B cell (primary cell): ENCODE measurements at regions not wholly inside any gene's neighbourhood (a gene's known extent, or its start where the extent isn't known, plus 50 kb on each side); places are given as distances from the start of the nearest gene placed in this dataset.

ENCODE experiments used
- ATAC-seq: fragments of 200-7000 bp; cut with Tn5 transposase; one replicate; pipeline ENCODE4 v1.10.0; 2021; ENCODE audit warnings: low read depth, mild to moderate bottlenecking, moderate number of reproducible peaks, moderate library complexity
- CTCF ChIA-PET: fragments of 350-600 bp; sonication (Branson Sonifier 250); formaldehyde crosslinking; loops from one replicate; lab custom pipeline; 2021; ENCODE audit warnings: antibody characterized with exemption, inconsistent platforms; lab: Charles Lee
- POLR2A ChIA-PET: fragments of 350-600 bp; sonication (Branson Sonifier 250); formaldehyde crosslinking; loops from one replicate; lab custom pipeline; 2021; ENCODE audit warnings: antibody characterized with exemption; lab: Charles Lee
- DNase-seq: peaks from one replicate; pipeline ENCODE4 v3.0.0; 2013
- H2AFZ ChIP-seq: 2 replicates; pipeline ENCODE4 v1.6.1; 2012; ENCODE audit warnings: mild to moderate bottlenecking, low read depth, low read length; ENCODE audit not compliant: insufficient read depth, poor library complexity, severe bottlenecking
- H3K27ac ChIP-seq, 2 donors: 1 replicate in 1 of 2; 2 replicates in 1 of 2; pipeline ENCODE4 v1.5.1; 2012 to 2013; ENCODE audit warnings: low read length in 2 of 2, mild to moderate bottlenecking in 2 of 2, moderate library complexity in 1 of 2
- H3K27me3 ChIP-seq, 4 experiments: fragments of 200-600 bp in 1 of 4; sonication (generic) in 1 of 4; replicated peaks in 1 of 4; 1 replicate in 2 of 4; 2 replicates in 2 of 4; pipeline versions ENCODE4 v1.6.1 to v1.7.0; 2013 to 2016; ENCODE audit warnings: low read length in 3 of 4, mild to moderate bottlenecking in 2 of 4, mixed read lengths in 1 of 4, moderate library complexity in 1 of 4; ENCODE audit not compliant: insufficient read depth in 4 of 4, control insufficient read depth in 3 of 4; ENCODE audit errors: control extremely low read depth in 1 of 4
- H3K36me3 ChIP-seq, 2 experiments: replicated peaks in 1 of 2; 1 replicate in 1 of 2; 2 replicates in 1 of 2; pipeline versions ENCODE4 v1.6.1 to v1.7.1; 2013; ENCODE audit warnings: low read length in 1 of 2; ENCODE audit not compliant: insufficient read depth in 2 of 2, control insufficient read depth in 1 of 2; ENCODE audit errors: control extremely low read depth in 1 of 2, extremely low read depth in 1 of 2
- H3K4me1 ChIP-seq, 2 donors: fragments of 200-600 bp in 1 of 2; sonication (generic) in 1 of 2; 1 replicate in 1 of 2; 2 replicates in 1 of 2; pipeline versions ENCODE4 v1.5.1 to v1.6.1; 2013 to 2017; ENCODE audit warnings: low read length in 2 of 2; ENCODE audit not compliant: control insufficient read depth in 2 of 2, insufficient read depth in 2 of 2
- H3K4me2 ChIP-seq: replicated peaks from 2 replicates; pipeline ENCODE3; 2012; ENCODE audit warnings: mild to moderate bottlenecking, low read depth, low read length; ENCODE audit not compliant: poor library complexity, severe bottlenecking
- H3K4me3 ChIP-seq, 5 experiments: fragments of 200-600 bp in 1 of 5; sonication (generic) in 1 of 5; 1 replicate in 3 of 5; 2 replicates in 2 of 5; pipeline versions ENCODE4 v1.5.1 to v1.7.0; 2011 to 2016; ENCODE audit warnings: low read length in 4 of 5, mild to moderate bottlenecking in 4 of 5, low read depth in 2 of 5, control low read depth in 1 of 5, moderate library complexity in 1 of 5; ENCODE audit not compliant: insufficient read depth in 1 of 5; ENCODE audit errors: control extremely low read depth in 1 of 5, extremely low read depth in 1 of 5
- H3K79me2 ChIP-seq: fragments of 200-600 bp; sonication (generic); one replicate; pipeline ENCODE4 v1.6.0; 2016; ENCODE audit warnings: low read length; ENCODE audit not compliant: control insufficient read depth, insufficient read depth
- H3K9ac ChIP-seq: fragments of 200-600 bp; sonication (generic); 2 replicates; pipeline ENCODE4 v1.6.1; 2017; ENCODE audit warnings: mild to moderate bottlenecking, low read length, moderate library complexity
- H3K9me3 ChIP-seq, 3 donors: one replicate each; pipeline versions ENCODE4 v1.6.1 to v1.7.1; 2013; ENCODE audit warnings: low read length in 2 of 3; ENCODE audit not compliant: control insufficient read depth in 2 of 3, insufficient read depth in 1 of 3; ENCODE audit errors: control extremely low read depth in 1 of 3
- H4K20me1 ChIP-seq: 2 replicates; pipeline ENCODE4 v1.6.0; 2012; ENCODE audit warnings: mild to moderate bottlenecking, low read length; ENCODE audit not compliant: insufficient read depth, control insufficient read depth, poor library complexity, severe bottlenecking
- H3K27ac Mint-ChIP-seq: one replicate; pipeline ENCODE4 v1.8.0; 2021; ENCODE audit warnings: mixed read lengths
- H3K27me3 Mint-ChIP-seq: one replicate; pipeline ENCODE4 v1.8.0; 2021; ENCODE audit warnings: mixed read lengths
- H3K4me1 Mint-ChIP-seq: one replicate; pipeline ENCODE4 v1.8.0; 2021; ENCODE audit warnings: mixed read lengths
- H3K4me3 Mint-ChIP-seq: one replicate; pipeline ENCODE4 v1.8.0; 2021; ENCODE audit warnings: mixed read lengths
- H3K9me3 Mint-ChIP-seq: one replicate; pipeline ENCODE4 v1.8.0; 2022; ENCODE audit warnings: mixed read lengths; ENCODE audit not compliant: insufficient read depth
- CTCF ChIP-seq: fragments of 200-600 bp; IDR thresholded peaks from one replicate; pipeline ENCODE4 v1.8.0; 2022; ENCODE audit warnings: antibody characterized with exemption, mild to moderate bottlenecking
- EZH2 ChIP-seq: IDR thresholded peaks from 2 replicates; pipeline ENCODE4 v1.6.1; 2012; ENCODE audit warnings: borderline replicate concordance, low read depth, mild to moderate bottlenecking, moderate library complexity, low read length; ENCODE audit not compliant: insufficient read depth, poor library complexity, severe bottlenecking
- WGBS: methylation state at CpG from one replicate; pipeline ENCODE4 v1.1.5; 2013; ENCODE audit warnings: missing lambda C conversion rate; ENCODE audit not compliant: insufficient coverage; 5-methylcytosine and 5-hydroxymethylcytosine counted together
- intact Hi-C: fragments of 100-400 bp; cut with micrococcal nuclease; formaldehyde crosslinking; loops from one replicate; pipeline ENCODE4 v1.10.0; 2022

GRCh38 chr6:156507656-156508055 is 269.5 kb upstream of the ARID1B start:
- Histone ChIP-seq H3K79me2 (no peaks in the 10 kb centered on the region), H3K4me1 (peaks cover 5% of the 10 kb centered on the region in 2 donors), H3K9me3 (no peaks in the 10 kb centered on the region), H2AFZ (no peak overlapping the region), H3K36me3 (no peaks in the 10 kb centered on the region), H3K9ac (no peak overlapping the region), H4K20me1 (no peaks in the 10 kb centered on the region), H3K4me2 (no peak overlapping the region), H3K27ac (no peak overlapping the region), H3K27me3 (no peaks in the 10 kb centered on the region), H3K4me3 (no peak overlapping the region)
- TF ChIP-seq EZH2 (no peak), CTCF (no peak)
- 89% methylated on average over 11 of the region's 15 CpGs for WGBS
- ChIA-PET POLR2A (no interaction called here), CTCF (no interaction called here)
- ATAC-seq, result no peak
- H3K27ac Mint-ChIP-seq, result no peak overlapping the region
- DNase-seq, result no peak
- H3K9me3 Mint-ChIP-seq, result no peaks in the 10 kb centered on the region
- intact Hi-C loops, result no loop called here
- peaks cover 12% of the 10 kb centered on the region for H3K4me1 Mint-ChIP-seq
- H3K4me3 Mint-ChIP-seq, result no peak overlapping the region
- H3K27me3 Mint-ChIP-seq, result peaks cover 11% of the 10 kb centered on the region

- intact Hi-C loops, result no loop called here
- H3K4me3 Mint-ChIP-seq, result no peak overlapping the region
Observed at GRCh38 chr6:156507106-156507505, 270.1 kb upstream of the ARID1B start.

More at GRCh38 chr6:156507106-156507505, 270.1 kb upstream of the ARID1B start:
- WGBS, result 81% methylated on average over 6 of the region's 6 CpGs
- no peak overlapping the region for H3K27ac Mint-ChIP-seq
- H3K4me1 ChIP-seq, result peaks cover 5% of the 10 kb centered on the region in 2 donors
- H4K20me1 ChIP-seq, result no peaks in the 10 kb centered on the region
- no peak overlapping the region for H3K4me3 ChIP-seq
- no peak overlapping the region for H2AFZ ChIP-seq
- CTCF ChIA-PET, result no interaction called here
- H3K9me3 ChIP-seq, result no peaks in the 10 kb centered on the region
- peaks cover 10% of the 10 kb centered on the region for H3K27me3 Mint-ChIP-seq
- no peak overlapping the region for H3K9ac ChIP-seq
- no peaks in the 10 kb centered on the region for H3K27me3 ChIP-seq
- DNase-seq (no peak), ATAC-seq (no peak)
- TF ChIP-seq CTCF (no peak), EZH2 (no peak)
- no peaks in the 10 kb centered on the region for H3K36me3 ChIP-seq
- no peaks in the 10 kb centered on the region for H3K79me2 ChIP-seq
- H3K27ac ChIP-seq, result no peak overlapping the region
- peaks cover 12% of the 10 kb centered on the region for H3K4me1 Mint-ChIP-seq
- no peaks in the 10 kb centered on the region for H3K9me3 Mint-ChIP-seq
- POLR2A ChIA-PET, result no interaction called here
- no peak overlapping the region for H3K4me2 ChIP-seq
